GM18867 (cell line): ENCODE measurements at regions not wholly inside any gene's neighbourhood (a gene's known extent, or its start where the extent isn't known, plus 50 kb on each side); places are given as distances from the start of the nearest gene placed in this dataset.
"Not testable (repeated sequence)": the region's sequence is repeated elsewhere in the genome, so short reads cannot be mapped to it uniquely, and the experiment has no call there.

Source experiments
- ATAC-seq: cut with Tn5 transposase; IDR thresholded peaks from one replicate; pipeline ENCODE4 v1.9.1; 2021; ENCODE audit warnings: mild to moderate bottlenecking, moderate library complexity; ENCODE audit not compliant: unreplicated experiment

- ATAC-seq: no peak
These were observed 66.7 kb upstream of the SMARCAD1 start for GRCh38 chr4:94141001-94141400.

GRCh38 chr4:94148052-94148451 lies 59.6 kb upstream of the SMARCAD1 start:
- not testable (repeated sequence) for ATAC-seq

- ATAC-seq: no peak
These were observed 55.2 kb upstream of the SMARCAD1 start for GRCh38 chr4:94152466-94152865.

- ATAC-seq: not testable (repeated sequence)
These were observed 52.3 kb upstream of the SMARCAD1 start for GRCh38 chr4:94155404-94155803.

GRCh38 chr4:94156826-94157225 lies 50.8 kb upstream of the SMARCAD1 start:
- no peak for ATAC-seq
